ENCODE measurements at regions not wholly inside any gene's neighbourhood (a gene's known extent, or its start where the extent isn't known, plus 50 kb on each side); places are given as distances from the start of the nearest gene placed in this dataset.
"Not testable (repeated sequence)": the region's sequence is repeated elsewhere in the genome, so short reads cannot be mapped to it uniquely, and the experiment has no call there.

GRCh38 chr13:26482451-26483197, 74.9 kb upstream of the WASF3 start:
- peak overlapping the region in 1 of 7 experiments; percentile 28 for H3K4me3 ChIP-seq
- no peak overlapping the region for H3K27ac ChIP-seq

- Histone ChIP-seq H3K4me3 (no peak overlapping the region), H3K27ac (no peak overlapping the region)
Observed at GRCh38 chr13:26483546-26483945, 73.9 kb upstream of the WASF3 start.

- H3K4me3 ChIP-seq, result no peak overlapping the region
- H3K27ac ChIP-seq, result no peak overlapping the region
Observed at GRCh38 chr13:26484196-26484595, 73.3 kb upstream of the WASF3 start.

- Histone ChIP-seq H3K4me3 (no peak overlapping the region), H3K27ac (peak overlapping the region in 3 of 21 experiments; percentile 30 to 38 (median 31))
Observed at GRCh38 chr13:26485288-26485687, 72.2 kb upstream of the WASF3 start.

- Histone ChIP-seq H3K27ac (peak overlapping the region in 4 of 21 experiments; percentile 17 to 38 (median 30)), H3K4me3 (no peak overlapping the region)
Observed at GRCh38 chr13:26485786-26486185, 71.7 kb upstream of the WASF3 start.

- H3K4me3 ChIP-seq, result no peak overlapping the region
Observed at GRCh38 chr13:26486550-26486949, 70.9 kb upstream of the WASF3 start.

GRCh38 chr13:26487781-26488180, 69.7 kb upstream of the WASF3 start:
- Histone ChIP-seq H3K4me3 (no peak overlapping the region), H3K27ac (no peak overlapping the region)

More at GRCh38 chr13:26486550-26486949, 70.9 kb upstream of the WASF3 start:
- H3K27ac ChIP-seq, result no peak overlapping the region

GRCh38 chr13:26488236-26489003, 69.1 kb upstream of the WASF3 start:
- no peak overlapping the region for H3K27ac ChIP-seq
- no peak overlapping the region for H3K4me3 ChIP-seq

- H3K4me3 ChIP-seq, H3K27ac ChIP-seq: not testable (repeated sequence)
Observed at GRCh38 chr13:26492301-26492700, 65.2 kb upstream of the WASF3 start.

GRCh38 chr13:26494571-26495195, 62.8 kb upstream of the WASF3 start:
- Histone ChIP-seq H3K27ac (no peak overlapping the region), H3K4me3 (no peak overlapping the region)

GRCh38 chr13:26495750-26496149, 61.7 kb upstream of the WASF3 start:
- H3K4me3 ChIP-seq, result no peak overlapping the region

GRCh38 chr13:26497968-26498511, 59.4 kb upstream of the WASF3 start:
- no peak overlapping the region for H3K4me3 ChIP-seq
- H3K27ac ChIP-seq, result no peak overlapping the region

More at GRCh38 chr13:26495750-26496149, 61.7 kb upstream of the WASF3 start:
- no peak overlapping the region for H3K27ac ChIP-seq

GRCh38 chr13:26498656-26499601, 58.6 kb upstream of the WASF3 start:
- Histone ChIP-seq H3K4me3 (no peak overlapping the region), H3K27ac (peak overlapping the region in 1 of 21 experiments; percentile 49)

- Histone ChIP-seq H3K27ac (no peak overlapping the region), H3K4me3 (no peak overlapping the region)
Observed at GRCh38 chr13:26500618-26501320, 56.7 kb upstream of the WASF3 start.

GRCh38 chr13:26501641-26502040, 55.8 kb upstream of the WASF3 start:
- no peak overlapping the region for H3K27ac ChIP-seq
- no peak overlapping the region for H3K4me3 ChIP-seq

- Histone ChIP-seq H3K27ac (no peak overlapping the region), H3K4me3 (no peak overlapping the region)
Observed at GRCh38 chr13:26502826-26503225, 54.7 kb upstream of the WASF3 start.

GRCh38 chr13:26503826-26504594, 53.5 kb upstream of the WASF3 start:
- Histone ChIP-seq H3K27ac (no peak overlapping the region), H3K4me3 (no peak overlapping the region)
